SK-N-SH (cell line): ENCODE measurements at regions not wholly inside any gene's neighbourhood (a gene's known extent, or its start where the extent isn't known, plus 50 kb on each side); places are given as distances from the start of the nearest gene placed in this dataset.

ENCODE experiments used
- CTCF ChIA-PET: fragments of 300-600, 350-600 bp; formaldehyde crosslinking; extraction: SDS; loops from one replicate; lab custom pipeline; 2021; lab: Yijun Ruan, JAX
- POLR2A ChIA-PET: fragments of 350-600 bp; sonication (Branson Sonifier 250); formaldehyde crosslinking; extraction: SDS; loops from one replicate; lab custom pipeline; 2020; ENCODE audit warnings: antibody characterized with exemption, inconsistent platforms; lab: Yijun Ruan, JAX
- DNase-seq: peaks from one replicate; pipeline ENCODE4 v3.0.0; 2012
- H2AFZ ChIP-seq: fragments of 200-600 bp; sonication (generic); 2 replicates; pipeline ENCODE4 v1.8.1; 2016; ENCODE audit warnings: antibody characterized with exemption, mild to moderate bottlenecking, low read depth
- H3F3A ChIP-seq: fragments of 200-600 bp; sonication (generic); replicated peaks from 2 replicates; pipeline ENCODE3; 2016; ENCODE audit warnings: antibody characterized with exemption, mild to moderate bottlenecking; ENCODE audit not compliant: insufficient read depth
- H3K27ac ChIP-seq, 2 experiments: fragments of 200-500 bp in 1 of 2; fragments of 200-600 bp in 1 of 2; sonication (Bioruptor generic) in 1 of 2; sonication (generic), shearing (Covaris generic) in 1 of 2; 2 replicates each; pipeline versions ENCODE4 v1.5.1 to v1.6.1; 2014 to 2016; ENCODE audit warnings: low read depth in 2 of 2, inconsistent platforms in 1 of 2, low read length in 1 of 2, mild to moderate bottlenecking in 1 of 2, mixed read lengths in 1 of 2
- H3K27me3 ChIP-seq: fragments of 200-600 bp; sonication (generic), shearing (Covaris generic); 2 replicates; pipeline ENCODE4 v1.6.1; 2016; ENCODE audit warnings: mixed run types; ENCODE audit not compliant: insufficient read depth
- H3K36me3 ChIP-seq, 2 experiments: fragments of 200-500 bp in 1 of 2; fragments of 200-600 bp in 1 of 2; sonication (Bioruptor generic) in 1 of 2; sonication (generic) in 1 of 2; replicated peaks in 1 of 2; 2 replicates each; pipeline versions ENCODE3 to v1.5.1; 2014 to 2016; ENCODE audit warnings: low read length in 1 of 2, mild to moderate bottlenecking in 1 of 2; ENCODE audit not compliant: insufficient read depth in 2 of 2, control insufficient read depth in 1 of 2
- H3K4me1 ChIP-seq, 2 experiments: fragments of 200-500 bp in 1 of 2; fragments of 200-600 bp in 1 of 2; sonication (Bioruptor generic) in 1 of 2; sonication (generic), shearing (Covaris generic) in 1 of 2; 2 replicates each; pipeline versions ENCODE4 v1.5.1 to v1.6.1; 2014 to 2016; ENCODE audit warnings: low read depth in 1 of 2, low read length in 1 of 2, mixed run types in 1 of 2; ENCODE audit not compliant: insufficient read depth in 2 of 2, control insufficient read depth in 1 of 2
- H3K4me2 ChIP-seq: fragments of 200-600 bp; sonication (generic), shearing (Covaris generic); 2 replicates; pipeline ENCODE4 v1.6.1; 2017; ENCODE audit warnings: mixed run types
- H3K4me3 ChIP-seq, 2 experiments: fragments of 200-500 bp in 1 of 2; fragments of 200-600 bp in 1 of 2; sonication (Bioruptor generic) in 1 of 2; sonication (generic), shearing (Covaris generic) in 1 of 2; 2 replicates each; pipeline versions ENCODE4 v1.5.1 to v1.8.1; 2014 to 2016; ENCODE audit warnings: low read depth in 2 of 2, inconsistent platforms in 1 of 2, low read length in 1 of 2, mild to moderate bottlenecking in 1 of 2, mixed read lengths in 1 of 2, moderate library complexity in 1 of 2
- H3K79me2 ChIP-seq: fragments of 200-600 bp; sonication (generic); 2 replicates; pipeline ENCODE4 v1.8.1; 2017; ENCODE audit warnings: mild to moderate bottlenecking; ENCODE audit not compliant: insufficient read depth
- H3K9ac ChIP-seq: fragments of 200-600 bp; sonication (generic); 2 replicates; pipeline ENCODE4 v1.6.1; 2017; ENCODE audit warnings: mixed run types
- H3K9me2 ChIP-seq: fragments of 200-600 bp; sonication (generic); 2 replicates; pipeline ENCODE4 v1.6.1; 2017; ENCODE audit warnings: mixed run types
- H3K9me3 ChIP-seq: fragments of 200-600 bp; sonication (generic); 2 replicates; pipeline ENCODE4 v1.6.1; 2017; ENCODE audit warnings: mixed run types, mild to moderate bottlenecking, moderate library complexity
- H4K20me1 ChIP-seq: fragments of 200-600 bp; sonication (generic); 2 replicates; pipeline ENCODE4 v1.6.1; 2017; ENCODE audit warnings: mild to moderate bottlenecking, mixed run types; ENCODE audit not compliant: insufficient read depth
- CHD2 ChIP-seq: fragments of 150-350 bp; IDR thresholded peaks from 2 replicates; pipeline ENCODE4 v1.6.1; 2018; ENCODE audit warnings: low read length; ENCODE audit not compliant: partially characterized antibody
- EZH2phosphoT487 ChIP-seq: fragments of 200-600 bp; sonication (generic); IDR thresholded peaks from 2 replicates; pipeline ENCODE4 v1.6.1; 2017; ENCODE audit warnings: low read depth, mixed run types, mild to moderate bottlenecking, antibody characterized with exemption, moderate library complexity, borderline replicate concordance
- FOSL2 ChIP-seq: IDR thresholded peaks from 2 replicates; pipeline ENCODE4 v1.4.0; 2012; ENCODE audit warnings: low read depth, mild to moderate bottlenecking, moderate library complexity, borderline replicate concordance
- FOXM1 ChIP-seq: IDR thresholded peaks from 2 replicates; pipeline ENCODE4 v1.4.0; 2012; ENCODE audit warnings: low read depth, mild to moderate bottlenecking
- JUND ChIP-seq: IDR thresholded peaks from 2 replicates; pipeline ENCODE4 v1.4.0; 2012
- RAD21 ChIP-seq: IDR thresholded peaks from 2 replicates; pipeline ENCODE4 v1.6.1; 2012; ENCODE audit warnings: mild to moderate bottlenecking, low read length
- SIN3A ChIP-seq: IDR thresholded peaks from 2 replicates; pipeline ENCODE4 v1.6.1; 2012; ENCODE audit warnings: low read depth, mild to moderate bottlenecking, low read length, moderate library complexity, borderline replicate concordance
- SMC3 ChIP-seq: IDR thresholded peaks from 2 replicates; pipeline ENCODE4 v1.6.1; 2012; ENCODE audit warnings: low read depth, low read length, improper control_type of control experiment
- TAF1 ChIP-seq: IDR thresholded peaks from 2 replicates; pipeline ENCODE4 v1.6.1; 2012; ENCODE audit warnings: low read depth, mild to moderate bottlenecking, low read length, moderate library complexity, borderline replicate concordance
- TCF12 ChIP-seq: IDR thresholded peaks from 2 replicates; pipeline ENCODE4 v1.4.0; 2012
- TEAD4 ChIP-seq: IDR thresholded peaks from 2 replicates; pipeline ENCODE4 v1.4.0; 2012; ENCODE audit warnings: mild to moderate bottlenecking, borderline replicate concordance; ENCODE audit not compliant: insufficient read depth
- YY1 ChIP-seq: IDR thresholded peaks from 2 replicates; pipeline ENCODE4 v1.4.0; 2012; ENCODE audit warnings: low read depth, mild to moderate bottlenecking
- WGBS: methylation state at CpG from one replicate; pipeline ENCODE4 v1.1.6; 2017; ENCODE audit warnings: low lambda C conversion rate; 5-methylcytosine and 5-hydroxymethylcytosine counted together
- TF ChIP-seq, protein P1 (sequence below): IDR thresholded peaks from 2 replicates; pipeline ENCODE4 v1.6.1; 2012; ENCODE audit warnings: mild to moderate bottlenecking, low read depth, low read length, moderate library complexity
- TF ChIP-seq, protein P2 (sequence below): IDR thresholded peaks from 2 replicates; pipeline ENCODE4 v1.4.0; 2012; ENCODE audit warnings: low read depth, borderline replicate concordance
- TF ChIP-seq, protein P3 (sequence below): fragments of 150-350 bp; IDR thresholded peaks from 2 replicates; pipeline ENCODE4 v1.6.1; 2016; ENCODE audit warnings: mild to moderate bottlenecking, low read depth, low read length

DNA sequence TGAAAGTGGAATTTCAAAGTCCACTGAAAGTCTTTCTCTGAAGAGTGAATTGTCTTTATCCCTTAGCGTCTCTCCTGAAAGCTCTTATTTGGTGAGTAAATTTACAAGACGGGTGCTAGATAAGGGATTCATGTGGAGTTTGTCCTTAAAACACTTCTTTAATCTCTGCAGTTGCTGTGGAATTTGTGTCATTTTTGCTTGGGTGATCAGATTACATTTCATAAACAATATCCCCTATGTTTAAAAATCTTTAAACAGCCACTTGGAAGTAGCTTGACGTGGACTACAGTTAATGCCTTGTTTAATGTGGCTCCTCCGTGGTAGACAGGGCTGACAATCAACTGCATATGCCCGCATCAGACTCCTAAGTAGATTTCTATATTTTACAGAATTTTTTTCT is 175.4 kb upstream of the ZNF217 start:
- H3K4me1 ChIP-seq, result peaks cover 0 to 16% of the 10 kb centered on the region in 2 experiments; a peak in 1 of 4 replicates
- H3K27ac ChIP-seq, result no peak overlapping the region; a peak in 1 of 4 replicates
- TF ChIP-seq TAF1 (no peak), TCF12 (no peak)
- TF ChIP-seq, all 33 proteins: peak for 0
- H3K9me2 ChIP-seq, result no peaks in the 10 kb centered on the region
- H3K9me3 ChIP-seq, result no peaks in the 10 kb centered on the region
- H3K27me3 ChIP-seq, result no peaks in the 10 kb centered on the region
- ChIA-PET CTCF (interaction anchor here (0.8 kb wide), 1 partner anchor 147 kb away, joined by 3 read pairs; no protein-coding TSS in a partner anchor), POLR2A (no interaction called here)
- no peaks in the 10 kb centered on the region for H4K20me1 ChIP-seq
- 64% methylated on average over 5 of the region's 5 CpGs for WGBS
- peak overlapping the region; percentile 26; the same call in 1 of the 2 replicates for H2AFZ ChIP-seq
- peaks cover 12% of the 10 kb centered on the region for H3F3A ChIP-seq
- H3K79me2 ChIP-seq, result no peaks in the 10 kb centered on the region
- DNase-seq, result no peak
- H3K4me3 ChIP-seq, result no peak overlapping the region
- no peak overlapping the region for H3K9ac ChIP-seq
- no peaks in the 10 kb centered on the region for H3K36me3 ChIP-seq
- no peak overlapping the region for H3K4me2 ChIP-seq

DNA sequence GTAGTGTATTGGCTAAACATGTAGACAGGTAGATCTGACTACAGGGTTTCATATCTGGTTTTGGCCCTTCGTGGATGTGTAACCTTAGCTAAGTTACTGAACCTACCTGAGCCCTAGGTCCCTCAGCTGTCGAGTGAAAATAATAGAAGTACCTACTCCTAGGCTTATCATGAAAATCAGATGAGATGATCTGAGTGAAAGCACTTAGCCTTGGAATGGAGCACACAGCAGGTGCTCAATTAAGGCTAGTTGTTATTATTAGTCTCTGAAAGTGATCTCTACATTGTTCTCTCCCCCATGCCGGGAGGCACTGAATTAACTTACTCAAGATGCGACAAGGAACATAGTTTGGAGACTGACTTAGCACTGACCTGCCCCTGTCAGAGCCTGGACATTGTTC is 174.7 kb upstream of the ZNF217 start:
- H3K79me2 ChIP-seq, result no peaks in the 10 kb centered on the region
- no peak overlapping the region for H3K4me3 ChIP-seq
- H3K4me2 ChIP-seq, result no peak overlapping the region
- H3K27ac ChIP-seq, result no peak overlapping the region
- H3K9me3 ChIP-seq, result no peaks in the 10 kb centered on the region
- H4K20me1 ChIP-seq, result no peaks in the 10 kb centered on the region
- WGBS, result 98% methylated on average over 4 of the region's 4 CpGs
- POLR2A ChIA-PET, result no interaction called here
- H2AFZ ChIP-seq, result no peak overlapping the region; the same call in 1 of the 2 replicates
- no peaks in the 10 kb centered on the region for H3K36me3 ChIP-seq
- H3K27me3 ChIP-seq, result no peaks in the 10 kb centered on the region
- no peak for DNase-seq
- no peak for TF ChIP-seq SIN3A
- TF ChIP-seq, protein P1, sequence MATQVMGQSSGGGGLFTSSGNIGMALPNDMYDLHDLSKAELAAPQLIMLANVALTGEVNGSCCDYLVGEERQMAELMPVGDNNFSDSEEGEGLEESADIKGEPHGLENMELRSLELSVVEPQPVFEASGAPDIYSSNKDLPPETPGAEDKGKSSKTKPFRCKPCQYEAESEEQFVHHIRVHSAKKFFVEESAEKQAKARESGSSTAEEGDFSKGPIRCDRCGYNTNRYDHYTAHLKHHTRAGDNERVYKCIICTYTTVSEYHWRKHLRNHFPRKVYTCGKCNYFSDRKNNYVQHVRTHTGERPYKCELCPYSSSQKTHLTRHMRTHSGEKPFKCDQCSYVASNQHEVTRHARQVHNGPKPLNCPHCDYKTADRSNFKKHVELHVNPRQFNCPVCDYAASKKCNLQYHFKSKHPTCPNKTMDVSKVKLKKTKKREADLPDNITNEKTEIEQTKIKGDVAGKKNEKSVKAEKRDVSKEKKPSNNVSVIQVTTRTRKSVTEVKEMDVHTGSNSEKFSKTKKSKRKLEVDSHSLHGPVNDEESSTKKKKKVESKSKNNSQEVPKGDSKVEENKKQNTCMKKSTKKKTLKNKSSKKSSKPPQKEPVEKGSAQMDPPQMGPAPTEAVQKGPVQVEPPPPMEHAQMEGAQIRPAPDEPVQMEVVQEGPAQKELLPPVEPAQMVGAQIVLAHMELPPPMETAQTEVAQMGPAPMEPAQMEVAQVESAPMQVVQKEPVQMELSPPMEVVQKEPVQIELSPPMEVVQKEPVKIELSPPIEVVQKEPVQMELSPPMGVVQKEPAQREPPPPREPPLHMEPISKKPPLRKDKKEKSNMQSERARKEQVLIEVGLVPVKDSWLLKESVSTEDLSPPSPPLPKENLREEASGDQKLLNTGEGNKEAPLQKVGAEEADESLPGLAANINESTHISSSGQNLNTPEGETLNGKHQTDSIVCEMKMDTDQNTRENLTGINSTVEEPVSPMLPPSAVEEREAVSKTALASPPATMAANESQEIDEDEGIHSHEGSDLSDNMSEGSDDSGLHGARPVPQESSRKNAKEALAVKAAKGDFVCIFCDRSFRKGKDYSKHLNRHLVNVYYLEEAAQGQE, result no peak
- no peak for TF ChIP-seq RAD21
- TF ChIP-seq, all 33 proteins: peak for 0
- H3F3A ChIP-seq, result peaks cover 8% of the 10 kb centered on the region
- no peaks in the 10 kb centered on the region for H3K9me2 ChIP-seq
- H3K9ac ChIP-seq, result no peak overlapping the region
- peaks cover 0 to 16% of the 10 kb centered on the region in 2 experiments; a peak in 1 of 4 replicates for H3K4me1 ChIP-seq
- CTCF ChIA-PET, result no interaction called here

DNA sequence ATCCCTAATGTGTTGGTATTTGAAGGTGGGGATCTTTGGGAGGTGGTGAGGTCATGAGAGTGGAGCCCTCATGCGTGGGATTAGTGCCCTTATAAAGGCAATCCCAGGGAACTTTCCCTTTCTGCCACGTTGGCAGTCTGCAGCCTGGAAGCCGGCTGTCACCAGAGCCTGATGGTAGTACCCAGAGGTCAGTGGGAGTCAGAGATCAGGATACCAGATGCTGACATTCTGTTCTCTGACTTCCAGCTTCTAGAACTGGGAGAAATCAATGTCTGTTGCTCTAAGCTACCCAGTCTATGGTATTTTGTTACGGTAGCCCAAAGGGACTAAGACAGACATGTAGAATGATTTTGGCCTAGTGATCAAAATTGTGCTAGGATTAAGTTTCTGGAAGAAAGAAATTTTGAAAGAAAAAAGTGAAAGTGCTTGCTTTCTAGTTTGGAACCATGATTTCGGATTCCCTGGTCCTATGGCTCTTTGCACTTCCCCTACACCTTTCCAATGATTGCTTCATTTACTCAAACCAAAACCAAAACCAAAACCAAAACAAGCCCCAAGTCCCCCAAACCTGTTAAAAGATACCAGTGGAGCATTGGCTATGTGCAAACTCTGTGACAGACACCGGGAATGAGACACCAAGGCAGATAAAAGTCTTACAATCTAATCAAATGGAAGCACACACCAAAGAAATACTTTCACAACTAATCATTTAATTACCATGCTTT is 173.7 kb upstream of the ZNF217 start:
- TF ChIP-seq FOXM1 (no peak), YY1 (no peak), SIN3A (no peak), FOSL2 (no peak), TAF1 (no peak), JUND (no peak), TEAD4 (no peak), CHD2 (no peak), SMC3 (no peak), EZH2phosphoT487 (no peak)
- TF ChIP-seq, protein P2, sequence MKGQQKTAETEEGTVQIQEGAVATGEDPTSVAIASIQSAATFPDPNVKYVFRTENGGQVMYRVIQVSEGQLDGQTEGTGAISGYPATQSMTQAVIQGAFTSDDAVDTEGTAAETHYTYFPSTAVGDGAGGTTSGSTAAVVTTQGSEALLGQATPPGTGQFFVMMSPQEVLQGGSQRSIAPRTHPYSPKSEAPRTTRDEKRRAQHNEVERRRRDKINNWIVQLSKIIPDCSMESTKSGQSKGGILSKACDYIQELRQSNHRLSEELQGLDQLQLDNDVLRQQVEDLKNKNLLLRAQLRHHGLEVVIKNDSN, result no peak
- TF ChIP-seq, protein P3, sequence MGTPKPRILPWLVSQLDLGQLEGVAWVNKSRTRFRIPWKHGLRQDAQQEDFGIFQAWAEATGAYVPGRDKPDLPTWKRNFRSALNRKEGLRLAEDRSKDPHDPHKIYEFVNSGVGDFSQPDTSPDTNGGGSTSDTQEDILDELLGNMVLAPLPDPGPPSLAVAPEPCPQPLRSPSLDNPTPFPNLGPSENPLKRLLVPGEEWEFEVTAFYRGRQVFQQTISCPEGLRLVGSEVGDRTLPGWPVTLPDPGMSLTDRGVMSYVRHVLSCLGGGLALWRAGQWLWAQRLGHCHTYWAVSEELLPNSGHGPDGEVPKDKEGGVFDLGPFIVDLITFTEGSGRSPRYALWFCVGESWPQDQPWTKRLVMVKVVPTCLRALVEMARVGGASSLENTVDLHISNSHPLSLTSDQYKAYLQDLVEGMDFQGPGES, result no peak
- ChIA-PET POLR2A (no interaction called here), CTCF (no interaction called here)
- no peak overlapping the region for H3K4me2 ChIP-seq
- H4K20me1 ChIP-seq, result no peaks in the 10 kb centered on the region
- peak overlapping the region; percentile 45 for H2AFZ ChIP-seq
- H3K9ac ChIP-seq, result no peak overlapping the region
- no peaks in the 10 kb centered on the region for H3K36me3 ChIP-seq
- no peaks in the 10 kb centered on the region for H3K79me2 ChIP-seq
- no peak for DNase-seq
- 96% methylated on average over 6 of the region's 6 CpGs for WGBS
- H3K4me1 ChIP-seq, result peaks cover 0 to 9% of the 10 kb centered on the region in 2 experiments; a peak in 1 of 4 replicates
- H3K9me3 ChIP-seq, result no peaks in the 10 kb centered on the region
- H3K27me3 ChIP-seq, result no peaks in the 10 kb centered on the region
- no peak overlapping the region for H3K27ac ChIP-seq
- no peaks in the 10 kb centered on the region for H3K9me2 ChIP-seq
- peaks cover 3% of the 10 kb centered on the region for H3F3A ChIP-seq
- no peak overlapping the region for H3K4me3 ChIP-seq
